Adrenal gland (tissue), 5 donors: ENCODE measurements at regions not wholly inside any gene's neighbourhood (a gene's known extent, or its start where the extent isn't known, plus 50 kb on each side); places are given as distances from the start of the nearest gene placed in this dataset.

Experiments
- CTCF ChIP-seq, 6 experiments: fragments of 450-650 bp in 4 of 6; fragments of 200-600 bp in 2 of 6; sonication (generic) in 1 of 6; IDR thresholded peaks; 1 replicate in 5 of 6; 2 replicates in 1 of 6; pipeline versions ENCODE4 v1.5.1 to v1.8.0; 2016 to 2021; ENCODE audit warnings: antibody characterized with exemption in 6 of 6, mild to moderate bottlenecking in 2 of 6, moderate library complexity in 1 of 6
- POLR2A ChIP-seq, 2 donors: fragments of 450-650 bp; IDR thresholded peaks; one replicate each; pipeline ENCODE4 v1.6.1; 2017; ENCODE audit warnings: antibody characterized with exemption in 2 of 2, mild to moderate bottlenecking in 2 of 2, moderate library complexity in 1 of 2
- donor health status: DM: no; HTN: no; CAD: no.

GRCh38 chr2:78201064-78201575 lies 678.9 kb upstream of the LRRTM4 start:
- TF ChIP-seq CTCF (IDR thresholded peaks at IDR 0.05) (no peak), POLR2A (IDR thresholded peaks at IDR 0.05) (no peak)
